Activated B cell treated with CpG ODN at 0.5 μM for 24 hours (primary cell): ENCODE measurements at regions not wholly inside any gene's neighbourhood (a gene's known extent, or its start where the extent isn't known, plus 50 kb on each side); places are given as distances from the start of the nearest gene placed in this dataset.

ENCODE experiments used
- ATAC-seq: fragments of 200-7000 bp; cut with Tn5 transposase; one replicate; pipeline ENCODE4 v1.10.0; 2021; ENCODE audit warnings: low read depth, mild to moderate bottlenecking, moderate library complexity
- CTCF ChIA-PET: fragments of 350-600 bp; sonication (Branson Sonifier 250); formaldehyde crosslinking; loops from one replicate; lab custom pipeline; 2021; ENCODE audit warnings: antibody characterized with exemption; lab: Charles Lee
- POLR2A ChIA-PET: fragments of 350-600 bp; sonication (Branson Sonifier 250); formaldehyde crosslinking; loops from one replicate; lab custom pipeline; 2021; ENCODE audit warnings: antibody characterized with exemption; lab: Charles Lee
- DNase-seq: peaks from one replicate; pipeline ENCODE4 v3.0.0; 2022
- H3K27ac Mint-ChIP-seq: one replicate; pipeline ENCODE4 v1.8.0; 2020; ENCODE audit warnings: mixed read lengths
- H3K27me3 Mint-ChIP-seq: one replicate; pipeline ENCODE4 v1.8.0; 2021; ENCODE audit warnings: mixed read lengths
- H3K36me3 Mint-ChIP-seq: one replicate; pipeline ENCODE4 v1.8.0; 2021; ENCODE audit warnings: low read depth, mixed read lengths
- H3K4me1 Mint-ChIP-seq: one replicate; pipeline ENCODE4 v1.8.0; 2021; ENCODE audit warnings: mixed read lengths
- H3K4me3 Mint-ChIP-seq: one replicate; pipeline ENCODE4 v1.8.0; 2020; ENCODE audit warnings: mild to moderate bottlenecking, mixed read lengths
- H3K9me3 Mint-ChIP-seq: one replicate; pipeline ENCODE4 v1.8.0; 2020; ENCODE audit warnings: mixed read lengths
- CTCF ChIP-seq: fragments of 200-600 bp; IDR thresholded peaks from one replicate; pipeline ENCODE4 v1.8.0; 2022; ENCODE audit warnings: antibody characterized with exemption, mild to moderate bottlenecking
- intact Hi-C: fragments of 100-400 bp; cut with micrococcal nuclease; formaldehyde crosslinking; loops from one replicate; pipeline ENCODE4 v1.15.1; 2024

DNA sequence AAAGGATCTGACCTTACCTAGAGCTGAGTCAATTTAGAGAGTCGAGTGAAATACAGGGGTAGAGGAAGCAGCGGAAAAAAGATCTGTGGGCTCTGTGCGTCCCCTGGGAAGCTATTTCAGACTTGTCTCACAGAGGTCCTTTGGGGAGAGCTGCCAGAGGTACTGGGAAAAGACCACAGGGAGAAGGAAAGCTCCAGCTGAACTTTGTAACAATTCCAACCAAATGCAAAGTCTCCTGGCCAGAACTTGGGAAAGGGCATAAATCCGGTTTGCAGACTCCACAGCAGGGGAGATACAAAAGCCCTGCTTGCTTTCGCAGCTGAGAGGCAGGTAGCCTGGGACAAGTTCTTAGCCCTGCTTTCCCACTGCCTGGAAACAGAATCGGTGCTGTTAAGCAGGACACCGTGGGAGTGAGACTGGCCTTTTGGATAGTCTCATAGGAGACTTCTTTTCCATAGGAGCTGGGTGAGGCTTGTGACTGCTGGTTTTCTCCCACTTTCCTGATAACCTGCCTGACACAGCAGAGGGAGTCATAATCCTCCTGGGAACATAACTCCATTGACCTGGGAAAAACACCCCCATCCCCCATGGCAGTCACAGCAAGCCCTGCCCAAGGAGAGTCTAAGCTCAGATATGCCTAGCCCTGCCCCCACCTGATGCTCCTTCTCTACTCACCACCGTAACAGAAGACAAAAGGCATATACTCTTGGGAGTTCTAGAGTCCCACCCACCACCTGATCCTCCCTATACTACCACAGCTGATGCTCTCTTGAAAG lies 926.2 kb downstream of the KCNMA1 start:
- ATAC-seq = no peak
- no peak for TF ChIP-seq CTCF
- H3K4me3 Mint-ChIP-seq = no peak overlapping the region
- CTCF ChIA-PET = no interaction called here
- H3K9me3 Mint-ChIP-seq = peaks cover 5% of the 10 kb centered on the region
- H3K4me1 Mint-ChIP-seq = no peaks in the 10 kb centered on the region
- H3K27ac Mint-ChIP-seq = no peak overlapping the region
- intact Hi-C loops = no loop called here
- POLR2A ChIA-PET = no interaction called here
- H3K36me3 Mint-ChIP-seq = no peaks in the 10 kb centered on the region
- no peak for DNase-seq
- H3K27me3 Mint-ChIP-seq = no peaks in the 10 kb centered on the region

DNA sequence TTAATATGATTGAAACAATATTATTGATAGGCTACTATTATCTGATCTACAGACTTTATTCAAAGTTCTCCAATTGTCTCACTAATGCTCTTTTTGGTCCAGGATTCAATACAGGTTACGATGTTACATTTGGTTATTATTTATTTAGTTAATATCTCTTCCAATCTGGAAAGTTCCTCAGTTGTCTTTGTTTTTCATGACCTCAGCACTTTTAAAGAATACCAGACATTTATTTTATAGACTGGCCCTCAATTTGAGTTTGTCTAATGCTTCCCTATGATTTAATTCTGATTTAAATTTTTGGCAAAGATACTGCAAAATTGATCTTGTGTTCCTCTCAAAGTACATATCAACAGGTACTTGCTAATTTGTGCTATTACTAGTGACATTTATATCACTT lies 937.4 kb downstream of the KCNMA1 start:
- Mint-ChIP-seq H3K27ac (no peak overlapping the region), H3K36me3 (no peaks in the 10 kb centered on the region), H3K9me3 (peaks cover 6% of the 10 kb centered on the region), H3K4me1 (no peaks in the 10 kb centered on the region), H3K27me3 (peaks cover 11% of the 10 kb centered on the region), H3K4me3 (no peak overlapping the region)
- intact Hi-C loops = no loop called here
- no peak for DNase-seq
- TF ChIP-seq CTCF = no peak
- POLR2A ChIA-PET = no interaction called here
- CTCF ChIA-PET = no interaction called here
- no peak for ATAC-seq

GRCh38 chr10:76697923-76698322 lies 939.7 kb downstream of the KCNMA1 start:
- intact Hi-C loops = no loop called here
- Mint-ChIP-seq H3K27me3 (peaks cover 4% of the 10 kb centered on the region), H3K36me3 (no peaks in the 10 kb centered on the region), H3K4me3 (no peak overlapping the region), H3K27ac (no peak overlapping the region), H3K4me1 (no peaks in the 10 kb centered on the region), H3K9me3 (peaks cover 6% of the 10 kb centered on the region)
- POLR2A ChIA-PET = no interaction called here
- no peak for TF ChIP-seq CTCF
- CTCF ChIA-PET = no interaction called here
- DNase-seq (no peak), ATAC-seq (no peak)

DNA sequence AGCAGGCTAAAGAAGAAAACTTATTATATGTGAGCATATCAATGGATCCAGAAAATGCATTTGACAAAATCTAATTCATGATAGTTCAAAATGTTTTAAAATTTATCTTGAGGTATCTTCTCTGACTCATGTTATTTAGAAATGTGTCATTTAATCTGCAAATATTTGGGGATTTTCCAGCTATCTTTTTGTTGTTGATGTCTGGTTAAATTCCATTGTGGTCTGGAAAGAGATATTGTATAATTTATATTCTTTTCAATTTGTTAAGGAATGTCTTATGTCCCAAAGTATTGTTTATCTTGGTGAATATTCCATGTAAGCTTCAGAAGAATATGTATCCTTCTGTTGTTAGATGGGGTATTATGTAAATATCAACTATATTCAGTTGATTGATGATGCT lies 942.5 kb downstream of the KCNMA1 start:
- TF ChIP-seq CTCF = no peak
- H3K36me3 Mint-ChIP-seq = no peaks in the 10 kb centered on the region
- H3K4me3 Mint-ChIP-seq = no peak overlapping the region
- DNase-seq (no peak), ATAC-seq (no peak)
- intact Hi-C loops = no loop called here
- no peaks in the 10 kb centered on the region for H3K4me1 Mint-ChIP-seq
- no peak overlapping the region for H3K27ac Mint-ChIP-seq
- peaks cover 6% of the 10 kb centered on the region for H3K9me3 Mint-ChIP-seq
- ChIA-PET POLR2A (no interaction called here), CTCF (no interaction called here)
- no peaks in the 10 kb centered on the region for H3K27me3 Mint-ChIP-seq

GRCh38 chr10:76686201-76686600 lies 951.4 kb downstream of the KCNMA1 start:
- Mint-ChIP-seq H3K4me3 (no peak overlapping the region), H3K27me3 (no peaks in the 10 kb centered on the region), H3K27ac (no peak overlapping the region), H3K36me3 (no peaks in the 10 kb centered on the region), H3K4me1 (no peaks in the 10 kb centered on the region), H3K9me3 (peaks cover 7% of the 10 kb centered on the region)
- no peak for TF ChIP-seq CTCF
- DNase-seq (no peak), ATAC-seq (no peak)
- ChIA-PET CTCF (no interaction called here), POLR2A (no interaction called here)
- intact Hi-C loops = no loop called here
